ENCODE measurements at regions not wholly inside any gene's neighbourhood (a gene's known extent, or its start where the extent isn't known, plus 50 kb on each side); places are given as distances from the start of the nearest gene placed in this dataset.
"Not testable (repeated sequence)": the region's sequence is repeated elsewhere in the genome, so short reads cannot be mapped to it uniquely, and the experiment has no call there.

DNA sequence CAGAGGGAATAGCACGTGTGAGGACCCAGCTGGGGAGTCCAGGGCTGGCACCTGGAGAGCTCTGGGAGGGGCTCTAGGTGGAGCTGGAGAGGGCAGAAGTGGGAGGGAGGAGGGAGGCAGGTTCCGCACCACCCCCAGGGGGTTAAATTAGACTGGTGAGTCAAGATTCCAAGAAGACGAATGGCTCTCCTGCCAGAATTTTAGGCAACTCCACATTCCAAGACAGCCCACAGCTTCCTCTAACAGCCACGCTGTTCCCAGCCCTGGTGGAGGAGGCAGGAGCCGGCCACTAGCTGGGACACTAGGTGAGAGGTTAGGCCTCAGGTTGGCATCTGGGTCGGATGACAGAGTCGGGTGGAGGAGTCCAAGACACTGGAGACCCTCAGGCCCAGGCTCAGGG is 60.2 kb downstream of the TFAP2C start:
- peak; percentile 42 for DNase-seq (ENCODE audit: low spot score)

DNA sequence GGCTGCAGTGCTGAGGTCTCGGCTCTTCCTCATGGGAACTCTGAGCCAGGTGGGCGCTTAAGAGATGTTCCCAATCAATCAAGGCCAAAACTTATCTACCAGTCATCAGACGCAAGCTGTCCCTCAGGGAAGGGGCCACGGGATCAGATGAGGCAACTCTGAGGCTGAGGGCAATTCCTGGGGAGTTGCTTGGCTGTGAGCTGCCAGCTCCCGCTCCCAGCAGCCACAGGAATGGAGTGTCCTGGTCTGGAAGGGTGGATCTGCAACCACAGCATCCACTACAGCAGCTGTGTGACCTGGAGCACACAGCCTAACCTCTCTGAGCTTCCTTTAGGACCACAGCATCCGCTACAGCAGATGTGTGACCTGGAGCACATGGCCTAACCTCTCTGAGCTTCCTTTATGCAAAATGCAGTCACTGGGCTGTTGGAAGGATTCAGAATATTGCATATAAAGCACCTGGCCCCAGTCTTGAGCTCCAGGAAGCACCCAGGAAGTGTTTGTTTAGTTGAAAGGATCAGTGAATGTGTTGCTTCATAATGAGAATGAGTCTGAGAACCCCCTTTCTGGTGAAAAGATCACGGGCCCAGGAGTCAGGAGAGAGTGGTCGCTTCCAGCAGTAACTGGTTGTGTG is 60.9 kb downstream of the TFAP2C start:
- no peak for DNase-seq (ENCODE audit: low spot score)

DNA sequence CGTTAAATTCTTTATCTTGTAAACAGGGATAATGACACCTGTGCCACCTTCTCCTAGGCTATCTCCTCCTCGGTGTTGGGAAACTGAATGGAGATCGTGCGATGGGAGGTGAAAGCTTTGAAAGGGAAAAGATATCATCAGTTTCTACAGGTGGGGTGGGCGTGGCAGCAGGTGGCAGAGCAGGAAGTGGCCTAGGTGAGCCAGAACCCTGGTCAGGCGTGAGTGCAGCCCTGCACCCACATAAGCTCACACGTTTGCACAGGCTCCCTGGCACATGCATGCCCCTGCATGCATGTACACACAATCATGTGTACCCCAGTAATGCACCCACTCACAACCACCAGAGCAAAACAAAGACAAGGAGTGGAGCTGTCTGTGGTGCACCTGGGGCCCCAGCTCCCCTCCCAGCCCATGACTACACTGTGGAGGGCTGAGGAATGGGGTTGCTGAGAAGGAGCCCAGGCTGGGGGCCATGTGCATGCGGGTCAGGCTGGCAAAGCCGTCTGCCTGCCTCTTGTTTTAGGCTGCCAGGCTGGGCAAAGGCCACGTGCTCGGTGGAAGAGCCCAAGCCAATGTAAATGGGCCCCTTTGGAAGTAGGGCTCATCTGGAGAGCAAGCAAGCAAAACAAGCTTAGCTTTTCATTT is 61.5 kb downstream of the TFAP2C start:
- no peak for DNase-seq (ENCODE audit: low spot score)

DNA sequence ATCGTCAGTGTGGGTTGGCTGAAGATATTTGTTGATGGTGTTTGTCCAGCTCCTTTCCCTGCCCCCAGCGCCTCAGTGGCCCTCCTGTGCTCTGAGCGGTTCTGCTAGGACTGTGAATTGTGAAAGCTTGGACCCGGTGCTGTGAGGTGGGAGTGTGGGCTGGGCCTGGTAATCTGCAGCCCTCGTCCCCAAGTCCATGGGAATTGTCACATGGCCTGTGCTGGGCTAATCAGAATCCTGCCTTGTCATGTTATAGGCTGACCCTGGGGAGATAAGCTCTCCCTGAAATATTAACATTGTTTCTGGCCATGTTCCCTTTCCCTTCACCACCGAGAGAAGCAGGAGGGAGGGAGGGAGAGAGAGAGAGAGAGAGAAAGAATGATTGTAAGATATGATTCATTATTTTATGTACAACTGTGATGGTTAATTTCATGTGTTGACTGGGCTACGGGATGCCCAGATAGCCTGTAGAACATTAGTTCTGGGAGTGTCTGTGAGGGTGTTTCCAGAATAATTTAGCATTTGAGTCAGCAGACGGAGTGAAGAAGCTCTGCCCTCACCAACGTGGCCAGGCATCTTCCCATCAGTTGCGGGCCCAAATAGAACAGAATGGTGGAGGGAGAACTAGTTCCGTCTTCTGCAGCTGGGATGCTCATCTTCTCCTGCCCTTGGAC is 62.4 kb downstream of the TFAP2C start:
- no peak for DNase-seq (ENCODE audit: low spot score)

DNA sequence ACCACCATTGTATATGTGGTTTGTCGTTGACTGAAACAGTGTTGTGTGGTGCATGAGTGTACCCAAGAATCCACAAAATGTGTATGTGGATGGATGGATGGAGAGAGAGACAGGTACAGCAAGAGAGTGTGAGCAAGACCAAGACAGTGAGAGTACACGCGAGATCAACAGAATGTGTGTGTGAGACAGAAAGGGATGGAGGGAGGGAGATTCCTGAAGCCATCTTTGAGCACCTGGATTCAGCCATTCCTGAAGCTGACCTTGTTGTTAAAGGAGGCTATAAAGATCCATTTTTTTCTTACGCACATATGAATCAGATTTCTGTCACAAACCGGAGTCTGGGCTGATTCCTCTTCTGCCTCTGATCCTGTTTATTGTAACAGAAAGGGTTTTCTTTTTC is 64.1 kb downstream of the TFAP2C start:
- DNase-seq (ENCODE audit: low spot score) = no peak

DNA sequence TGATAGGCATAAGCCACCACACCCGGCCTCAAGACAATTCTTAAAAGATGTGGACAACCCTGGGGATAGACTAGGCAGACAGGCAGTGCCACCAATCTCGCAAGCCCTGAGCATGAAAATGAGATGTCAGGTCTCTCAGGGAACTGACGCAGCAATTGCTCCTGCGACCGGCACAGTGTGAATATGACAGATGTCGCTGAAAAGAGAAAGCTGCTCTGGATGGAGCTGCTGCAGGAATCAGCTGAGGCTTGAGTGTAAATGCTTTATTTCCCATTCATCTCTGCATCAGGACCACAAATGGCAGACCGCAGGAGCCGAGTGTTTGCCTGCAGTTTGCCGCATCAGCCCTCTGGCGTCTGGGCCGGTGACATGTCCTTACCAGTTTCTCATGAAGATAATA is 68.4 kb downstream of the TFAP2C start:
- DNase-seq (ENCODE audit: low spot score) = no peak

DNA sequence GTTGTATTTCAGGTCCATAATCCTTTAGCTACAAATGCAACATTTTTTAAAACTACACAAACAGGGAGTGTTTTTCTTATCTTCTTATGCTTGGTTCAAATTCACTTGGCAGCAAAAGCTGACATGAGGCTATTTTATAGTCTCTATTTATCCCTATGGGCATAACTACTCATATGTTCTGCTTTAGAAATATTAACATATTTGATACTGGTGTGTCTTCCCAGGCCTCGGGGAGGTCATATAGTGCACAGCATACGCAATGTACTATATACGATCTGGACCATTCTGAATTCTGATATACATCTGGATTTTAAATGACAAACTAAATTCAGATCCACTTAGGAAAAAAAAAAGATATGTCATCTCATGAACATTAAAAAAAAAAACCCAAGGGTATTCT is 69.2 kb downstream of the TFAP2C start:
- no peak for DNase-seq (ENCODE audit: low spot score)

DNA sequence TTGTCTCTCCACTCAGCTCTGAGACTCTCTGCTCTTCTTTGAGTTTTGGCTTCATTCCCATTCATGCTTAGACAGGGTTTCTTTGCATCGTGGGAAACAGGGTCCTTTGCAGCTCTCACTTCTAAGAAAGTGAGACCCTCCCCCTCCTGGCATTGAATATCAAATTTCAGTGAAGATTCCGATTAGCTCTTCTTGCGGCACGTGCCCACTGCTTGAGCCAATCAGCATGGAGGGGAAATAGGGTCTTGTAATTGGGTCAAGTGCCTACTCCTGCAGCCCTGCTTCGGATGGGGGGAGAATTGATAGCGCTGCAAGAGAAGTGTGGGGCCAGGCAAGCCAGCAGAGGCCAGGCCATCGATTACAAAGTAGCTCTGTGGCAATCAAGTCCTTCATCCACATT is 69.6 kb downstream of the TFAP2C start:
- no peak for DNase-seq (ENCODE audit: low spot score)

DNA sequence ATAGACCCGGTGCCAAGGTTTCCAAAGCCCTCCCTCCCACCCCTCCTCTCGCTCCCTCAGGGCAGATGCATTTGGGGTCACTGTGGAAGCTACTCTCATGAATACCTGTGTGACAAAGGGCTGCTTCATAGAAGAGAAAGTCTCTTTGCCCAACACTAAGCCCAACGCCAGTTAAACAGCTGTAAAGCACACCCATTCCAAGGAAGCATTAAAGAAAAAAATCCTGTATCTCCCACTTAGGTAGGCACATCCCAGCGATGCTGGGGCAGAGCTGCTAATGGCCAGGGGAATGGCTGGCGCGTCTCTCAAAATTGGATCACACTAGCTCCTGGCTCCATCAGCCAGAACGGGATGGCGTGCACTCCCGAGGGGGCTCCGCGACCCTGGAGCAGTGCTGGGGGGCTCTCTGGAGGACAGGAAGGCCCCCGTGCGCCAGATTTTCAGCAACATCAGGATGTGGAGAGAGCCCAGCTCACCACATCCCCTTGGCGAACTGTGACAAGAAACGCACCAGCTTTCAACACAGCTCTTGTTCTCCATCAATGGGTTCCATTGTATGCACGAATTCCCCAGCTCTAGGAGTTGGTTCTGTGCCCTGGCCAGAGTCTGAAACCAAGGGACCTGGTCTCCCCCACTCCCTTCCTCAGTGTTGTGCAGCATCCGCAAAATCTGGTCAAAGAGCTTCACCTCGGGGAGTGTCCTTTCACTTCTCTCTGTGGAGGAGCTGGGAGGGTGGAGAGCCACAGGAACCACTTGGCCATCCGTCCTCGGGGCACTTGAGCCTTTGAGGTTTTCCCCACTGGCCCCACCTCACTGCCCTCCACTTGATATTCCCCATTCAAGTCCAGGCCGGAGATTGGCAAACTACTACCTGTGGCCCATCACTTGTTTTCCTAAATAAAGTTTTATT is 74.1 kb downstream of the TFAP2C start:
- DNase-seq (ENCODE audit: low spot score) = no peak

DNA sequence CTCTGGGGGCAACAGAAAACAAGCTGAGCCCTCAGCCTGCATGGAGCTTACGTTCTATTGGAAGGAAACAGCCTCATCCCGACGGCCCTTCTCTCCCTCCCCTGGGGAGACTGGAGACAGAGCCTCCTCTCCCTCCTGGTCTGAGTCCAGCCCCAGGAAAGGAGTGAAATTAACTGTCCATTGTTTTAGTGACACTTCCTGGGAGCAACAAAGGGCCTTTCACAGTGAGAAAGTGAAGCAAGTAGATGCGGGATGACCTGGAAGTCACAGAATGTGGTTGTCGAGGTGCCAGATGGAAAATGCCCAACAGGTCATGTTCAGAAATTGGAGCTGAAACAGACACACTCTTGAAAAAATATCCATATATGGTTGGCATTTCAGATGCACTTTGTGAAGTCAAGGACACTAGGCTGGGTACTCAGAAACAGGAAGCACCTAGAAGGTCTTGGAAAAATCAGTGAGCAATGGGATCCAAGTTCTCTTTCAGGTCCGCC is 77.8 kb downstream of the TFAP2C start:
- no peak for DNase-seq (ENCODE audit: low spot score)

DNA sequence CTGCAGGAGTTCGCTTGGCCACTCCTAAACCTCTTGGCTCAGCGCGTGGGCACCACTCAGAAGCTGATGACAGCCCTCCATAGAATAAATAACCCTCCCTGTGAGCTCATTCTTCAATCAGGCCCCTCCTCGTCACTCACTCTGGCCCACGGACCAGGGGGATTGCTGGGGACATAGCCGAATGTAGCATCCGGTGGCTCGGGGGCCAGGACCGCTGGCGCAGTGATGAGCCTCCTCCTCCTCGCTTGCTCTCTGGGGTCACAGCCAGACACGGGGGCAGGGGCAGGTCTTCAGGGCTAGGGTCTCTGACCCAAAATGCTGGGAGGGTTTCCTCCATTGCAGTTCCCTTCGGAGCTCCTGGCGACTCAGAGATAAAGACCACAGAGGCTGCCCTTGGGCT is 79.9 kb downstream of the TFAP2C start:
- no peak for DNase-seq (ENCODE audit: low spot score)

DNA sequence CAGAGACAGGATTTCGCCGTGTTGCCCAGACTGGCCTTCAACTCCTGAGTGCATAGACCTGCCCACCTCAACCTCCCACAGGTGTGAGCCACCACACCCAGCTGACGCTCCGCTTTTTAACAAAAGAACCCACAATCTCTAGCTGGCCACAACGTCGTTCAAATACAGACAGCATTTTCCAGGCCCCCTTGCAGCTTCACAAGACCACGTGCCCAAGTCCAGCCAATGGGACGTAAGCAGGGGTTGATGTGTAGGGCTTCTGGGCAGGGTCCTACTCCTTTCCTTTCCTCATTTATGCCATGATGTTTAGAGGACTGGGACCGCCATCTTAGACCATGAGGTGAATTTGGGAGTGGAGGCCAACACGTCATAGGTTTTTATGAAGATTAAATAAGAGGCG is 81.0 kb downstream of the TFAP2C start:
- DNase-seq (ENCODE audit: low spot score) = no peak

DNA sequence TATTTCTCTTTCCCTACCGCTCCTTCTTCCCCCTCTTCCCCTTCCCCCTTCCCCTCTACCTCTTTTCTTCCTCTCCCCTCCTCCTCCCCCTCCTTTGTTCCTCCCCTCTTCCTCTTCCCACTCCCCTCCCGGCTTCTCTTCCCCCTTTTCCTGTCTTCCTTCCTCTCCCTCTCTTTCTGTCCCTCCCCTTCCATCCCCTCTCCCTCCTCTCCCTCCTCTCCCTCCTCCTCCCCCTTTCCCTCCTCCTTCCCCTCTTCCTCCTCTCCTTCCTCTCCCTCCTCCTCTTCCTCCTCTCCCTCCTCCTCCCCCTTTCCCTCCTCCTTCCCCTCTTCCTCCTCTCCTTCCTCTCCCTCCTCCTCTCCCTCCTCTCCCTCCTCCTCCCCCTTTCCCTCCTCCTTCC is 81.5 kb downstream of the TFAP2C start:
- not testable (repeated sequence) for DNase-seq (ENCODE audit: low spot score)

DNA sequence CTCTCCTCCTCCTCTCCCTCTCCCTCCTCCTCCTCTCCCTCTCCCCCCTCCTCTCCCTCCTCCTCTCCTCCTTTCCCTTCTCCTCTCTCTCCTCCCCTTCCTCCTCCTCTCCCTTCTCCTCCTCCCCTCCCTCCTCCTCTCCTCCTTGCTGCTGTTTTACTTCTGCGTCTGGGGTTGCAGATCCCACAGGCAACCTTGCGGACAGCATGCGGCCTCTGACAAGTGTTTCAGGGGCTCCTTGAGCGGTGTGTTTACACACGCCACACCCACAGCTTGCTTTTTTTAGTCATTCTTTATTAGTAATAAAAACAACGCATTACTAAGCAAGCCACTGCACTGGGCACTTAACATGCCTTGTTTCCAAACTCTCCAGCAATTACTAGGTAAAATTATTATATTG is 81.9 kb downstream of the TFAP2C start:
- DNase-seq (ENCODE audit: low spot score) = peak; percentile 29

DNA sequence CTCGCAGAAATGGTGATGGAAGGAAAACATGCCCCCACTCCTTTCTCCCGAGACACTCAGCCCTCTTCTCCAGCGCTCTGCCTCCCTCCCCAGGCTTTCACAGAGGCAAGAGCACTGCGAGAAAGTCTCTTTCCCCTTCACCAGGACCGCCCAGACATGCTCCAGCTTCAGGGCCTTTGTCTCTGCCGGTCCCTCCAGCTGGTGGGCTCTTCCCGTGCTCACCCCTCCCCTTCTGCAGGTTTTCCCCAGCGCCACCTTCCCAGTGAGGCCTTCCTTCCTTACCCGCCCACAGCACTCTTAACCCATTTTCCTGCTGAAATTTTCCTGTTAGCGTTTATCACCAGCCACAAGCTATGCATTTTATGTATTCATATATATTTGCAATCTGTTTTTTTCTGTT is 86.2 kb downstream of the TFAP2C start:
- no peak for DNase-seq (ENCODE audit: low spot score)

DNA sequence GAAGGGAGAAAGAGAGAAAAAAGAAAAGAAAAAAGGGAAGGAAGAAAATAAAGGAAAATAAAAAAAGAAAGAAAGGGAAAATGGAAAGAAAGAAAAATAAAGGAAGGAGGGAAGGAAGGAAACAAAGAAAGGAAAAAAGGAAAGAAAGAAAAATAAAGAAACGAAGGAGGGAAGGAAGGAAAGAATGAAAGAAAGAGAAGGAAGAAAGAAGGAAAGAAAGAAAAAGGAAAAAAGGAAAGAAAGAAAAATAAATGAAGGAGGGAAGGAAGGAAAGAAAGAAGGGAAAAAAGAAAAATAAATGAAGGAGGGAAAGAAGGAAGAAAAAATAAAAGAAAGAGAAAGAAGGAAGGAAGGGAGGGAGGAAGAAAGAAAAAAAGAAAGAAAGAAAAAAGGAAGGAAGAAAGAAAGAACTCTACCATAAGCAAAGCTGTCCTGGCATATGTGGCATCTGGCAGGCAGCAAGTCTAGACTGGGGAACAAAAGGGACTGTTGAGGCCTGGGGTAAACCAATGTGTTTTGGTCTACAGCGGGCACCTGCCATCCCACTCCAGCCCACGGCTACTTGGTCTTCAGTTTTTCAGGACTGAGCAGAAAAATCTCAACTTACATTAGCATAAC is 86.9 kb downstream of the TFAP2C start:
- DNase-seq (ENCODE audit: low spot score) = no peak

DNA sequence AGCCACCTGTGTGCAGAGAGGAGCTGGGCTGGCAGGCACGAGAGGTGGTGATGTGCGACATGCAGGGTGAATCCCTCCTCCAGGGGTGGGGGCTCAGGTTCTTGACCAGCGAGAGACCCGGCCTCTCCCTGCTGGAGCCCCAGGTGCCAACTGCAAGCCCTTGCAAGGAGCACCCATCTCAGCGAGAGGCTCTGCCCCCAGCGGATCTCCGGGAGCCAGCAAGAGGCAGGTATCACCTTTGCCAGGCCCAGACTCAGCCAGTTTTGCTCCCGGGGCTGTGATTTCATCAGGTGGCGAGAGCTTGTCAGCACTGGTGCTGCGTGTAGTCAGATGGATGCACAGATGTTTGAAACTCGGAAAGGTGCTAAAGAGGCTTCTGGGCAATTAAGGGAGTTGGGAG is 87.7 kb downstream of the TFAP2C start:
- DNase-seq (ENCODE audit: low spot score) = no peak

DNA sequence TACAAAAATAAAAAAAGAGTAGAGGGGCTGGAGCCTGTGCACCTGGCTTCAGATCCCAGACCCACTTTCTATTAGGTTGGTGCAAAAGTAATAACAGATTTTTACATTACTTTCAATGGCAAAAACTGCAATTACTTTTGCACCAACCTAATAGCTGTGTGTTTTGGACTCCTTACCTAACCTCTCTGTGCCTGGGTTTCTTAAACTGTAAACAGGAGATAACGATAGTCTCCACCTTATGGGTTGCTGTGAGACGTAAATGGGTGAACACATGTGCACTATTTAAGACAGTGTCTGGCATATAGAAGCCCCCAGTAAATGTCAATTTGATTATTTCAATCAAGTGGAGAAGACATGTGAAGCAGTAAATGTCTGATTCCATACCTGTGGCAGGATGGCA is 89.7 kb downstream of the TFAP2C start:
- no peak for DNase-seq (ENCODE audit: low spot score)

DNA sequence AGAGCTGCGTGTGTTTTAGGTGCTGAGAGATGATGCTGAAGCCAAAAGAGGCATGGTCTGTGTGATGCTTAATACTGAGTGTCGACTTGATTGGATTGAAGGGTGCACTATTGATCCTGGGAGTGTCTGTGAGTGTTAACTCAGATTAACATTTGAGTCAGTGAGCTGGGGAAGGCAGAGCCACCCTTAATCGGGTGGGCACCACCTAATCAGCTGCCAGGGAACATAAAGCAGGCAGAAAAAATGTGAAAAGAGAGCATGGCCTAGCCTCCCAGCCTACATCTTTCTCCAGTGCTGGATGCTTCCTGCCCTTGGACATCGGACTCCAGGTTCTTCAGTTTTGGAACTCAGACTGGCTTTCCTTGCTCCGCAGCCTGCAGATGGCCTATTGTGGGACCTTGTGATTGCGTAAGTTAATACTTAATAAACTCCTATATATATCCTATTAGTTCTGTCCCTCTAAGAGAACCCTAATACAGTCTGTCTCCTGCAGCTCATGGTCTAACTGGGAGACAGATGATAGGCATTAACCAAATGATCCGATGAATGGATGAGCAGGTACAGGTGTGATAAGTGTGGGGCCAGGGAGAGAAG is 91.6 kb downstream of the TFAP2C start:
- DNase-seq (ENCODE audit: low spot score) = no peak

DNA sequence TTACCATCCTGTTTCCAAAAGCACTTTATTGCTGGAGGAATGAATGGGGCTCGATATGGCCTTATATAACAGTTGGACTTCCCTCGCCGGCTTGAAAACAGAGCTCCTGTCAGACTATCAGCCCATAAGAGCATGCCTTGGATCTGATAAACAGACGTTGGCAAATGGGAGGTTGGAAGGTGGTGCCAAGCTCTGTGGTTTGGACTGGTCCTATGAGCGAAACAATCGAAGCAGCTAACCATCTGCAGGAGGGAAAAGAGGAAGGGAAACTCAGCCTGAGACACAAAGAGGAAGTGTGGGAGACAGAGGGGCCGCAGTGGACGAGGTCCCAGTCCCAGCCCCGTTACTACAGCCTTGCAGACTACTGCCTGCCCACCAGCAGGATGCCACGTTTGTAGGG is 92.9 kb downstream of the TFAP2C start:
- DNase-seq (ENCODE audit: low spot score) = no peak

DNA sequence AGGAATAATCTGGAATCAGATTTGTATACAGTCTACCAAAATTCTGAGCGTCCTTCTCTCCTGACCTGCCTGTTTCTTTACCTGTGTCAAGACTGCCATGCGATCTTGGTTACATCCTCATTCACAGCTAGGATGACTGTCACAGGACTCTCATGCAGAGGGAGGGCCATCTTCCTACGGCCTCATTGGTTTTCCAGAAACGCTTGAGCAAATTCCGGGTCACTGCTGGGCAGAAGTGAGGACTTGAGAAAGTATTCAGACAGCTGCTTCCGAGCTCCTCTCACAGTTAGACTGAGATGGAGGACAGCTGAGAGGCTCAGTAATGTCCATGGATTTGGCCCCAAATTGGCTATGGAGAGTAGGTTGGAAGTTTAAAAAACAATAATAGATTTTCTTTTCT is 94.2 kb downstream of the TFAP2C start:
- no peak for DNase-seq (ENCODE audit: low spot score)
